HG03064 (cell line): ENCODE measurements at regions not wholly inside any gene's neighbourhood (a gene's known extent, or its start where the extent isn't known, plus 50 kb on each side); places are given as distances from the start of the nearest gene placed in this dataset.

Experiments used
- ATAC-seq: cut with Tn5 transposase; IDR thresholded peaks from one replicate; pipeline ENCODE4 v1.9.1; 2021; ENCODE audit warnings: low read depth; ENCODE audit not compliant: unreplicated experiment

GRCh38 chr13:109454167-109454917 lies 332.0 kb downstream of the IRS2 start:
- ATAC-seq: no peak

GRCh38 chr13:109451726-109452125 lies 334.7 kb downstream of the IRS2 start:
- ATAC-seq: no peak

- ATAC-seq: no peak
These were observed 337.8 kb downstream of the IRS2 start for GRCh38 chr13:109448629-109449028.

GRCh38 chr13:109447667-109448066 lies 338.7 kb downstream of the IRS2 start:
- ATAC-seq: no peak

GRCh38 chr13:109440320-109440719 lies 346.1 kb downstream of the IRS2 start:
- ATAC-seq: no peak

GRCh38 chr13:109439813-109440212 lies 346.6 kb downstream of the IRS2 start:
- no peak for ATAC-seq

GRCh38 chr13:109436841-109437240 lies 349.5 kb downstream of the IRS2 start:
- no peak for ATAC-seq

GRCh38 chr13:109436055-109436622 lies 350.2 kb downstream of the IRS2 start:
- ATAC-seq: no peak

- no peak for ATAC-seq
These were observed 355.2 kb downstream of the IRS2 start for GRCh38 chr13:109431217-109431616.

- ATAC-seq: no peak
These were observed 358.2 kb downstream of the IRS2 start for GRCh38 chr13:109428146-109428545.

GRCh38 chr13:109427695-109428094 lies 358.7 kb downstream of the IRS2 start:
- no peak for ATAC-seq

GRCh38 chr13:109427148-109427547 lies 359.2 kb downstream of the IRS2 start:
- no peak for ATAC-seq

- no peak for ATAC-seq
These were observed 359.7 kb downstream of the IRS2 start for GRCh38 chr13:109426690-109426990.

GRCh38 chr13:109425821-109426689 lies 360.3 kb downstream of the IRS2 start:
- ATAC-seq: no peak

- no peak for ATAC-seq
These were observed 364.2 kb downstream of the IRS2 start for GRCh38 chr13:109422161-109422560.

- ATAC-seq: no peak
These were observed 366.5 kb downstream of the IRS2 start for GRCh38 chr13:109419896-109420295.

- ATAC-seq: no peak
These were observed 368.3 kb downstream of the IRS2 start for GRCh38 chr13:109418111-109418510.

GRCh38 chr13:109416001-109416400 lies 370.4 kb downstream of the IRS2 start:
- no peak for ATAC-seq

- ATAC-seq: no peak
These were observed 371.3 kb downstream of the IRS2 start for GRCh38 chr13:109415057-109415456.

- no peak for ATAC-seq
These were observed 374.0 kb downstream of the IRS2 start for GRCh38 chr13:109412283-109412901.

GRCh38 chr13:109410868-109411267 lies 375.5 kb downstream of the IRS2 start:
- no peak for ATAC-seq
